K562 (cell line): ENCODE measurements at regions not wholly inside any gene's neighbourhood (a gene's known extent, or its start where the extent isn't known, plus 50 kb on each side); places are given as distances from the start of the nearest gene placed in this dataset.

Experiments used
- ATAC-seq: fragments of 200-7000 bp; cut with Tn5 transposase; 3 replicates; pipeline ENCODE4 v1.9.1; 2020; ENCODE audit warnings: moderate library complexity
- BruUV-seq: library from RNA; stranded (reverse); fragments of 400-500 nt; replicated peaks from 2 replicates; lab custom pipeline; 2021; lab: Mats Ljungman, UMichigan
- CTCF ChIA-PET: fragments of 300-600 bp; formaldehyde crosslinking; extraction: SDS; loops from one replicate; lab custom pipeline; 2021; ENCODE audit warnings: low intra/inter-chr PET ratio; lab: Yijun Ruan, JAX
- POLR2A ChIA-PET: fragments of 300-600, 350-650 bp; sonication (Branson Sonifier 250); formaldehyde crosslinking; extraction: SDS; loops from one replicate; lab custom pipeline; 2021; ENCODE audit warnings: antibody characterized with exemption, inconsistent platforms; lab: Yijun Ruan, JAX
- DNase-seq, 4 experiments: peaks; one replicate each; pipeline versions ENCODE4 v3.0.0 to v3.0.0-alpha.2; 2011 to 2018; ENCODE audit warnings: low spot score in 3 of 4, mixed read lengths in 3 of 4; ENCODE audit errors: extremely low read depth in 1 of 4
- FAIRE-seq: peaks from 2 replicates; lab custom pipeline; 2011; peaks lifted over from hg19 to GRCh38; lab: Jason Lieb, UNC
- H2AFZ ChIP-seq: 2 replicates; pipeline ENCODE4 v1.6.0; 2011; ENCODE audit warnings: low read depth, low read length, control low read depth, inconsistent platforms
- H3K27ac ChIP-seq: fragments of 200-600 bp; 3 replicates; pipeline ENCODE4 v1.8.0; 2011; ENCODE audit warnings: low read depth, mild to moderate bottlenecking, control low read depth, inconsistent platforms, low read length, moderate library complexity, mixed read lengths; ENCODE audit errors: extremely low read depth
- H3K27me3 ChIP-seq, 2 experiments: fragments of 300-600 bp in 1 of 2; 2 replicates in 1 of 2; 3 replicates in 1 of 2; pipeline versions ENCODE4 v1.6.0 to v1.8.0; 2011; ENCODE audit warnings: inconsistent platforms in 2 of 2, low read length in 2 of 2, mild to moderate bottlenecking in 1 of 2, mixed read lengths in 1 of 2, moderate library complexity in 1 of 2; ENCODE audit not compliant: control insufficient read depth in 2 of 2, insufficient read depth in 2 of 2
- H3K36me3 ChIP-seq: fragments of 300-600 bp; 3 replicates; pipeline ENCODE4 v1.8.0; 2011; ENCODE audit warnings: mild to moderate bottlenecking, low read length, inconsistent platforms; ENCODE audit not compliant: control insufficient read depth, insufficient read depth
- H3K4me1 ChIP-seq, 2 experiments: fragments of 200-600 bp in 1 of 2; replicated peaks in 1 of 2; 2 replicates in 1 of 2; 3 replicates in 1 of 2; pipeline versions ENCODE4 v1.5.1 to v1.8.0; 2011; ENCODE audit warnings: inconsistent platforms in 2 of 2, low read length in 2 of 2, mild to moderate bottlenecking in 1 of 2, mixed read lengths in 1 of 2, moderate library complexity in 1 of 2; ENCODE audit not compliant: control insufficient read depth in 2 of 2, insufficient read depth in 2 of 2
- H3K4me2 ChIP-seq: 2 replicates; pipeline ENCODE4 v1.6.1; 2011; ENCODE audit warnings: low read length, control low read depth, inconsistent platforms, mixed read lengths; ENCODE audit not compliant: insufficient read depth
- H3K4me3 ChIP-seq: fragments of 200-600 bp; sonication (generic), shearing (Covaris generic); 2 replicates; pipeline ENCODE4 v1.5.1; 2016; ENCODE audit warnings: control low read depth, inconsistent platforms
- H3K79me2 ChIP-seq: fragments of 200-600 bp; 3 replicates; pipeline ENCODE4 v1.8.0; 2011; ENCODE audit warnings: low read length, inconsistent platforms; ENCODE audit not compliant: control insufficient read depth, insufficient read depth
- H3K9ac ChIP-seq, 2 experiments: 2 replicates each; pipeline versions ENCODE4 v1.6.0 to v1.6.1; 2011; ENCODE audit warnings: low read depth in 2 of 2, low read length in 2 of 2, control low read depth in 1 of 2, inconsistent platforms in 1 of 2, mild to moderate bottlenecking in 1 of 2, mixed read lengths in 1 of 2; ENCODE audit not compliant: insufficient read depth in 1 of 2
- H3K9me1 ChIP-seq: one replicate; pipeline ENCODE4 v1.6.0; 2011; ENCODE audit warnings: inconsistent platforms, mild to moderate bottlenecking, low read length, moderate library complexity; ENCODE audit not compliant: control insufficient read depth, insufficient read depth
- H3K9me3 ChIP-seq: replicated peaks from 2 replicates; pipeline ENCODE4 v1.5.1; 2011; ENCODE audit warnings: low read depth, low read length, inconsistent platforms; ENCODE audit not compliant: control insufficient read depth, insufficient read depth
- H4K20me1 ChIP-seq: replicated peaks from 2 replicates; pipeline ENCODE4 v1.6.1; 2011; ENCODE audit warnings: low read length, inconsistent platforms, mixed read lengths; ENCODE audit not compliant: control insufficient read depth, insufficient read depth
- ILK ChIP-seq: fragments of 450-650 bp; IDR thresholded peaks from 2 replicates; pipeline ENCODE4 v1.6.1; 2016; ENCODE audit warnings: missing genetic modification characterization, low read depth, mild to moderate bottlenecking, missing compliant biosample characterization, moderate library complexity, borderline replicate concordance
- RBM25 ChIP-seq: fragments of 200-400 bp; formaldehyde crosslinking; IDR thresholded peaks from 2 replicates; pipeline ENCODE4 v1.6.1; 2018; ENCODE audit warnings: low read length, low read depth, moderate library complexity; ENCODE audit not compliant: severe bottlenecking
- SNRNP70 ChIP-seq: fragments of 200-400 bp; formaldehyde crosslinking; optimal IDR thresholded peaks from 2 replicates; pipeline ENCODE3; 2017; ENCODE audit warnings: low read depth, low read length
- WGBS: fragments of 100-300 bp; shearing (Covaris generic); methylation state at CpG from one replicate; pipeline ENCODE4 v1.1.6; 2016; ENCODE audit warnings: low coverage, mixed read lengths; ENCODE audit not compliant: insufficient coverage; ENCODE audit errors: missing lambda C conversion rate; 5-methylcytosine and 5-hydroxymethylcytosine counted together
- in situ Hi-C: fragments of 300-500 bp; cut with MboI; formaldehyde crosslinking; loops from 4 replicates; pipeline ENCODE4 v1.15.0; 2018; ENCODE audit warnings: inconsistent platforms, mixed read lengths
- intact Hi-C: fragments of 100-400 bp; cut with micrococcal nuclease; formaldehyde crosslinking; loops from 2 replicates; pipeline ENCODE4 v1.14.2; 2022

- Histone ChIP-seq H3K4me2 (no peak overlapping the region), H3K27me3 (peaks cover 0 to 2% of the 10 kb centered on the region in 2 experiments; a peak in 2 of 5 replicates), H3K9me3 (no peaks in the 10 kb centered on the region), H3K9me1 (no peaks in the 10 kb centered on the region), H3K36me3 (no peaks in the 10 kb centered on the region)
- intact Hi-C loops (no loop called here), in situ Hi-C loops (no loop called here)
- ChIA-PET CTCF (no interaction called here), POLR2A (no interaction called here)
- TF ChIP-seq SNRNP70, result no peak
- TF ChIP-seq, all 486 proteins: peak for 0
- H2AFZ ChIP-seq, result no peak overlapping the region
- H3K4me3 ChIP-seq, result no peak overlapping the region
- no peak overlapping the region for H3K27ac ChIP-seq
- no peaks in the 10 kb centered on the region for H4K20me1 ChIP-seq
- H3K79me2 ChIP-seq, result no peaks in the 10 kb centered on the region
- 10% methylated on average over 8 of the region's 8 CpGs for WGBS
- no TSS peak for BruUV-seq
- no peak for FAIRE-seq
- DNase-seq, result no peak
- no peak for ATAC-seq
- H3K9ac ChIP-seq, result no peak overlapping the region
- no peaks in the 10 kb centered on the region for H3K4me1 ChIP-seq
Measured at GRCh38 chr11:95520369-95521132, 269.0 kb downstream of the FAM76B start.

DNA sequence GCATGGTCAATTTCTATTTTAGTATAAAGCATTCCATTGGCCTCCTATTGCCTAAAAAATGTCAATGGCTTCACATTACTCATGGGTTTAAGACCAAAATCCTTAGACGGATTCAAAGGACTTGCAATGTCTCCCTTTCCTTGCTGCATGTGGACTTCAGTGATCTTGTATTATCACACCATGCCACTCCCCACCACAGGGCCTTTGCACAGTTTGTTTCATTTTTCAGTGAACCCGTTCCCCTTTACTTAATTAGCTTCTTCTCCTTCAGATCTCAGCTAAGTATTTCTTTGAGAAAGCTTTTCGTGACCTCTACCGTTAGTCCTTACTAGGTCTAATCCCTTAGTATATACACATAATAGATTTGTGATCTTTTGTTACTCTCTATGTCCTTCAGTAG lies 269.7 kb downstream of the FAM76B start:
- H3K27ac ChIP-seq, result no peak overlapping the region
- no peaks in the 10 kb centered on the region for H3K79me2 ChIP-seq
- no peaks in the 10 kb centered on the region for H4K20me1 ChIP-seq
- no peaks in the 10 kb centered on the region for H3K36me3 ChIP-seq
- H3K27me3 ChIP-seq, result peaks cover 0 to 2% of the 10 kb centered on the region in 2 experiments; a peak in 2 of 5 replicates
- no peak overlapping the region for H3K4me2 ChIP-seq
- H2AFZ ChIP-seq, result no peak overlapping the region
- ChIA-PET POLR2A (no interaction called here), CTCF (no interaction called here)
- in situ Hi-C loops (no loop called here), intact Hi-C loops (no loop called here)
- FAIRE-seq, result no peak
- no peaks in the 10 kb centered on the region for H3K9me3 ChIP-seq
- no peak overlapping the region for H3K9ac ChIP-seq
- H3K9me1 ChIP-seq, result no peaks in the 10 kb centered on the region
- ATAC-seq, result no peak
- BruUV-seq, result no TSS peak
- TF ChIP-seq ILK (tag), result no peak
- TF ChIP-seq RBM25, result peak; percentile 72
- H3K4me1 ChIP-seq, result no peaks in the 10 kb centered on the region
- 18% methylated on average over 3 of the region's 4 CpGs for WGBS
- H3K4me3 ChIP-seq, result no peak overlapping the region
- no peak for DNase-seq
